ENCODE measurements at regions not wholly inside any gene's neighbourhood (a gene's known extent, or its start where the extent isn't known, plus 50 kb on each side); places are given as distances from the start of the nearest gene placed in this dataset.

DNA sequence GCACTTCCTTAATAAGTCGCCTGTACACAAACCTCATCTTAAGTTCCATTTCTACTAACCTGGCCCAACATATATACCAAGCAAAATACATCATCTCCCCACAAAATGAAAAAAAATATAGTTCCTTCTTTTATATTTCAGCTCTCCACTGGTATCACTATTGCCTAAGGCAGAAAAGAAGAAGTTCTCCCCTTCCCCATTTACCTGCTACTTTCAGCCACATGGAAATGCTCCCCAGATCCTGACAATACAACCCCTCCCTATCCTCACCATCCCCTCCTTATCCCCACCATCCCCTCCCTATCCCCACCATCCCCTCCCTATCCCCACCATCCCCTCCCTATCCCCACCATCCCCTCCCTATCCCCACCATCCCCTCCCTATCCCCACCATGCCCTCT lies 175.7 kb downstream of the LINC00237 start:
- TF ChIP-seq, protein P1, sequence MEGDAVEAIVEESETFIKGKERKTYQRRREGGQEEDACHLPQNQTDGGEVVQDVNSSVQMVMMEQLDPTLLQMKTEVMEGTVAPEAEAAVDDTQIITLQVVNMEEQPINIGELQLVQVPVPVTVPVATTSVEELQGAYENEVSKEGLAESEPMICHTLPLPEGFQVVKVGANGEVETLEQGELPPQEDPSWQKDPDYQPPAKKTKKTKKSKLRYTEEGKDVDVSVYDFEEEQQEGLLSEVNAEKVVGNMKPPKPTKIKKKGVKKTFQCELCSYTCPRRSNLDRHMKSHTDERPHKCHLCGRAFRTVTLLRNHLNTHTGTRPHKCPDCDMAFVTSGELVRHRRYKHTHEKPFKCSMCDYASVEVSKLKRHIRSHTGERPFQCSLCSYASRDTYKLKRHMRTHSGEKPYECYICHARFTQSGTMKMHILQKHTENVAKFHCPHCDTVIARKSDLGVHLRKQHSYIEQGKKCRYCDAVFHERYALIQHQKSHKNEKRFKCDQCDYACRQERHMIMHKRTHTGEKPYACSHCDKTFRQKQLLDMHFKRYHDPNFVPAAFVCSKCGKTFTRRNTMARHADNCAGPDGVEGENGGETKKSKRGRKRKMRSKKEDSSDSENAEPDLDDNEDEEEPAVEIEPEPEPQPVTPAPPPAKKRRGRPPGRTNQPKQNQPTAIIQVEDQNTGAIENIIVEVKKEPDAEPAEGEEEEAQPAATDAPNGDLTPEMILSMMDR (IDR thresholded peaks at IDR 0.05 in 8 of 11, conservative IDR thresholded peaks at IDR 0.05 in 3 of 11) = no peak
- TF ChIP-seq POLR2A (IDR thresholded peaks at IDR 0.05) = no peak

All from spleen (tissue), 7 donors.